ENCODE measurements at regions not wholly inside any gene's neighbourhood (a gene's known extent, or its start where the extent isn't known, plus 50 kb on each side); places are given as distances from the start of the nearest gene placed in this dataset.

GRCh38 chr5:145589063-145589462 lies 246.1 kb downstream of the PRELID2 start:
- TF ChIP-seq CTCF (conservative IDR thresholded peaks at IDR 0.05; ENCODE audit: low read length) (no peak), EZH2phosphoT487 (IDR thresholded peaks at IDR 0.05; ENCODE audit: borderline replicate concordance) (no peak)
